ENCODE measurements at regions not wholly inside any gene's neighbourhood (a gene's known extent, or its start where the extent isn't known, plus 50 kb on each side); places are given as distances from the start of the nearest gene placed in this dataset.
"Not testable (repeated sequence)": the region's sequence is repeated elsewhere in the genome, so short reads cannot be mapped to it uniquely, and the experiment has no call there.

- Histone ChIP-seq H3K36me3 (no peaks in the 10 kb centered on the region), H3K9me3 (peaks cover 0 to 4% (median 0%) of the 10 kb centered on the region in 4 donors), H3K27me3 (no peaks in the 10 kb centered on the region), H3K27ac (no peak overlapping the region), H3K4me3 (no peak overlapping the region), H3K4me1 (no peaks in the 10 kb centered on the region)
- 56 to 62% methylated on average over 1 of the region's 1 CpG for WGBS, 2 donors
- no peak for DNase-seq
- intact Hi-C loops (cut with DNase I), result no loop called here
- TF ChIP-seq POLR2A (IDR thresholded peaks at IDR 0.05) (no peak), EP300 (IDR thresholded peaks at IDR 0.05) (no peak), CTCF (IDR thresholded peaks at IDR 0.05) (no peak), POLR2AphosphoS5 (IDR thresholded peaks at IDR 0.05) (no peak)
Measured at GRCh38 chr10:2030046-2030445, 292.7 kb upstream of the ADARB2 start.

DNA sequence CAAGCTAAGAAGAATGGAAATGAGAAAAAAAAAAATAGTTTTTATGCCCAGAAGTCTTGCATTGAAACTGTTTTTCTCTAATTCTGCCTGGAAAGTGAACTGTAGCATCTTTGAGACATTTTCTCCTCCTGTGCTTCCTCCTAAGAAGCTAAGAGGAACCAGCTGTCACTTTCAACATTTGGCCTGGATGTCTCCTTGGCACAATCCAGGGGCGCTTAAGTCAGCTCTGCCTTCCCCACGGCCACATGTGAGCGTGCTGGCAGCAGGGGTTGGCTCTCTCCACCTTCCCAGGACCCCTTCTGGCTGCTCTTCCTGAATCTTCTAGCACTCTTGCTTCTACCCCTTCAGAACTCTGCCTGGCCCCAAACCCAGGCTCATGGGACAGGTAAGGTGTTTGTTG is 289.6 kb upstream of the ADARB2 start:
- no peak for TF ChIP-seq CTCF (IDR thresholded peaks at IDR 0.05)
- TF ChIP-seq POLR2A (IDR thresholded peaks at IDR 0.05), result no peak
- TF ChIP-seq POLR2AphosphoS5 (IDR thresholded peaks at IDR 0.05), result no peak
- TF ChIP-seq EP300 (IDR thresholded peaks at IDR 0.05), result no peak
- Histone ChIP-seq H3K27ac (no peak overlapping the region), H3K9me3 (peaks cover 0 to 4% (median 0%) of the 10 kb centered on the region in 4 donors), H3K36me3 (no peaks in the 10 kb centered on the region), H3K27me3 (no peaks in the 10 kb centered on the region), H3K4me1 (no peaks in the 10 kb centered on the region), H3K4me3 (no peak overlapping the region)
- intact Hi-C loops (cut with DNase I), result no loop called here
- DNase-seq, result no peak
- 56 to 75% methylated on average over 3 of the region's 3 CpGs for WGBS, 2 donors

DNA sequence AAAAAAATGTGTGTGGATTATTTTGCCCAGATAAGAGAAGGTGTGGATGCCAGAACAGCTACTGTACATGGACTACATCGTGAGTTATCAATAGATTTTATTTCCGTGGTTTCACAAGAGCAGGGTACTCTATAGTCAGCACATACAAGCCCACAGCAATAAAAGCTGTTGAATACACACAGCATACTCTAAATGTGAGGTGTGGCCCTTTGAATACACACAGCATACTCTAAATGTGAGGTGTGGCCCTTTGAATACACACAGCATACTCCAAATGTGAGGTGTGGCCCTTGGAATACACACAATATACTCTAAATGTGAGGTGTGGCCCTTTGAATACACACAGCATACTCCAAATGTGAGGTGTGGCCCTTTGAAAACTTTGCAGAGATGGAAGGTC is 287.4 kb upstream of the ADARB2 start:
- H3K9me3 ChIP-seq; H3K4me3 ChIP-seq; H3K27ac ChIP-seq; H3K27me3 ChIP-seq; intact Hi-C loops (cut with DNase I); H3K4me1 ChIP-seq; DNase-seq; H3K36me3 ChIP-seq: not testable (repeated sequence)
- WGBS, 2 donors, result 10 to 57% methylated on average over 2 of the region's 2 CpGs

GRCh38 chr10:2023687-2024086 is 286.4 kb upstream of the ADARB2 start:
- Histone ChIP-seq H3K27ac (no peak overlapping the region), H3K4me3 (no peak overlapping the region), H3K27me3 (no peaks in the 10 kb centered on the region), H3K9me3 (no peaks in the 10 kb centered on the region), H3K4me1 (no peaks in the 10 kb centered on the region), H3K36me3 (no peaks in the 10 kb centered on the region)
- WGBS, 2 donors, result 73 to 86% methylated on average over 5 of the region's 5 CpGs
- TF ChIP-seq CTCF (IDR thresholded peaks at IDR 0.05) (no peak), POLR2A (IDR thresholded peaks at IDR 0.05) (no peak), POLR2AphosphoS5 (IDR thresholded peaks at IDR 0.05) (no peak), EP300 (IDR thresholded peaks at IDR 0.05) (no peak)
- no peak for DNase-seq
- intact Hi-C loops (cut with DNase I), result no loop called here

- 92 to 94% methylated on average over 6 of the region's 6 CpGs for WGBS, 2 donors
- Histone ChIP-seq H3K9me3 (no peaks in the 10 kb centered on the region), H3K27me3 (no peaks in the 10 kb centered on the region), H3K4me3 (no peak overlapping the region), H3K36me3 (no peaks in the 10 kb centered on the region), H3K27ac (no peak overlapping the region), H3K4me1 (no peaks in the 10 kb centered on the region)
- DNase-seq, result no peak
- intact Hi-C loops (cut with DNase I), result no loop called here
- TF ChIP-seq EP300 (IDR thresholded peaks at IDR 0.05) (no peak), POLR2AphosphoS5 (IDR thresholded peaks at IDR 0.05) (no peak), CTCF (IDR thresholded peaks at IDR 0.05) (no peak), POLR2A (IDR thresholded peaks at IDR 0.05) (no peak)
Measured at GRCh38 chr10:2022401-2022800, 285.1 kb upstream of the ADARB2 start.

All from sigmoid colon (tissue), 6 donors.